Motor neuron (in vitro differentiated cells): ENCODE measurements at regions not wholly inside any gene's neighbourhood (a gene's known extent, or its start where the extent isn't known, plus 50 kb on each side); places are given as distances from the start of the nearest gene placed in this dataset.
A peak's percentile ranks its signal among the peaks of the same experiment; 100 is the strongest.

ENCODE experiments used
- ATAC-seq, 8 experiments: fragments of 200-7000 bp; cut with Tn5 transposase; replicated peaks in 6 of 8; 2 replicates each; pipeline ENCODE4 v1.8.0; 2021; ENCODE audit warnings: mild to moderate bottlenecking in 8 of 8, moderate library complexity in 8 of 8
- H3K27ac ChIP-seq, 2 donors: fragments of 250-450 bp; sonication (Bioruptor Pico); 2 replicates each; pipeline ENCODE4 v1.9.0; 2021; ENCODE audit warnings: antibody characterized with exemption in 2 of 2, mild to moderate bottlenecking in 2 of 2, moderate library complexity in 1 of 2
- H3K4me1 ChIP-seq, 2 donors: fragments of 250-450 bp; sonication (Bioruptor Pico); replicated peaks in 1 of 2; 2 replicates each; pipeline ENCODE4 v1.6.1; 2021; ENCODE audit warnings: antibody characterized with exemption in 2 of 2, mild to moderate bottlenecking in 2 of 2, moderate library complexity in 1 of 2
- H3K4me3 ChIP-seq, 5 donors: fragments of 250-450 bp; sonication (Bioruptor Pico); 2 replicates each; pipeline ENCODE4 v1.9.0; 2021; ENCODE audit warnings: antibody characterized with exemption in 5 of 5, mild to moderate bottlenecking in 5 of 5, moderate library complexity in 4 of 5
- WGBS, 10 experiments: fragments of 450-650 bp; shearing (Covaris generic); methylation state at CpG; one replicate each; pipeline ENCODE4 v1.0.0; 2022; 5-methylcytosine and 5-hydroxymethylcytosine counted together
- in situ Hi-C, 9 experiments: fragments of 400-800 bp; cut with MboI; loops; one replicate each; pipeline ENCODE4 v1.15.0; 2021; ENCODE audit warnings: low sequenced_read_pairs in 9 of 9, low pct_unique_long_range_greater_than_20kb in 2 of 9; ENCODE audit not compliant: unreplicated experiment in 9 of 9

GRCh38 chr10:47225928-47226645 lies 73.9 kb upstream of the GDF10 start:
- H3K27ac ChIP-seq, result no peak overlapping the region
- H3K4me3 ChIP-seq, result no peak overlapping the region
- in situ Hi-C loops, result no loop called here
- no peak for ATAC-seq
- H3K4me1 ChIP-seq, result no peaks in the 10 kb centered on the region
- WGBS, 10 experiments, result 50 to 100% (median 75%) methylated on average over 2 to 7 of the region's 8 CpGs; no CpG with 5 or more reads in 4 of the 10 experiments

DNA sequence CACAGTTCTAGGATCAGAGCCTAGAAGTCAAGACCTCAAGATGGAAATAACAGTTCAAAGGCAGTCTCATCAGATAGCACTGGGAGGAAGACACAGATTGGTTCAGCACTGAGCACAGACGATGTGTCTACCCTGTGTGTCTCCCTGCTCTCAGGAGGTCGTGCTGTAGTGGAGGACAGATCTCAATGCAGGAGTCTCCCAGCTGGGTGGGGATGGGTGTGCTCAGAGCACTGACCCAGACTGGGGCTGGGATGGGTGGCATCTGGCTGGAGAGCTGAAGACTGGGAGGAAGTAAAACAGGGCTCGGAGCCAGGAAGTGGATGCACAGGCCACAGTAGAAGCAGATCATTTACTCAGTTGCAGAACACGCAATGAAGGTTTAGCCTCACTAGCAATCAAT lies 69.5 kb upstream of the GDF10 start:
- WGBS, 10 experiments, result 33 to 100% (median 77%) methylated on average over 1 to 2 of the region's 4 CpGs; no CpG with 5 or more reads in 4 of the 10 experiments
- in situ Hi-C loops, result no loop called here
- Histone ChIP-seq H3K4me3 (no peak overlapping the region), H3K27ac (no peak overlapping the region), H3K4me1 (no peaks in the 10 kb centered on the region)
- ATAC-seq, result peak in 3 of 8 experiments; percentile 68 to 91 (median 76)

- Histone ChIP-seq H3K4me1 (no peaks in the 10 kb centered on the region), H3K4me3 (no peak overlapping the region), H3K27ac (no peak overlapping the region)
- no peak for ATAC-seq
- in situ Hi-C loops, result no loop called here
These were observed 69.0 kb upstream of the GDF10 start for GRCh38 chr10:47230957-47231356.

GRCh38 chr10:47231414-47231813 lies 68.6 kb upstream of the GDF10 start:
- H3K4me1 ChIP-seq, result no peaks in the 10 kb centered on the region
- ATAC-seq, result no peak
- H3K27ac ChIP-seq, result no peak overlapping the region
- WGBS, 10 experiments, result 57 to 100% (median 89%) methylated on average over 1 to 2 of the region's 2 CpGs; no CpG with 5 or more reads in 1 of the 10 experiments
- no peak overlapping the region for H3K4me3 ChIP-seq
- in situ Hi-C loops, result no loop called here

- no peak overlapping the region for H3K27ac ChIP-seq
- ATAC-seq, result no peak
- no peak overlapping the region for H3K4me3 ChIP-seq
- in situ Hi-C loops, result no loop called here
- H3K4me1 ChIP-seq, result no peaks in the 10 kb centered on the region
These were observed 66.4 kb upstream of the GDF10 start for GRCh38 chr10:47233631-47234030.

DNA sequence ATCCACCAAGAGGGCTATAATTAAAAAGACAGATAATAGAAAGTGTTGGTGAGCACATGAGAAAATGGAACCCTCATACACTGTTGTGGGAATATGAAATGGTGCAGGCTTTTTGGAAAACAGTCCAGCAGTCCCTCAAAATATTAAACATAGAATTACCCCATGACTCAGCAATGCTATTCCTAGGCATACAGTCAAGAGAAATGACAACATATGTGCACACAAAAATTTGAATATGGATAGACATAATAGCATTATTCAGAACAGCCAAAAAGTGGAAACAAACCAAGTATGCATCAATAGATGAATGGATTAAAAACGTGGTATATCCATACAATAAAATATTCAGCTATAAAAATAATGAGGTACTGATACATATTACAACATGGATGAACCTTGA lies 64.5 kb upstream of the GDF10 start:
- Histone ChIP-seq H3K27ac (no peak overlapping the region), H3K4me3 (no peak overlapping the region), H3K4me1 (no peaks in the 10 kb centered on the region)
- in situ Hi-C loops, result no loop called here
- 0 to 67% (median 21%) methylated on average over 1 of the region's 1 CpG; no CpG with 5 or more reads in 2 of the 10 experiments for WGBS, 10 experiments
- ATAC-seq, result peak in 3 of 8 experiments; percentile 32 to 85 (median 56)

DNA sequence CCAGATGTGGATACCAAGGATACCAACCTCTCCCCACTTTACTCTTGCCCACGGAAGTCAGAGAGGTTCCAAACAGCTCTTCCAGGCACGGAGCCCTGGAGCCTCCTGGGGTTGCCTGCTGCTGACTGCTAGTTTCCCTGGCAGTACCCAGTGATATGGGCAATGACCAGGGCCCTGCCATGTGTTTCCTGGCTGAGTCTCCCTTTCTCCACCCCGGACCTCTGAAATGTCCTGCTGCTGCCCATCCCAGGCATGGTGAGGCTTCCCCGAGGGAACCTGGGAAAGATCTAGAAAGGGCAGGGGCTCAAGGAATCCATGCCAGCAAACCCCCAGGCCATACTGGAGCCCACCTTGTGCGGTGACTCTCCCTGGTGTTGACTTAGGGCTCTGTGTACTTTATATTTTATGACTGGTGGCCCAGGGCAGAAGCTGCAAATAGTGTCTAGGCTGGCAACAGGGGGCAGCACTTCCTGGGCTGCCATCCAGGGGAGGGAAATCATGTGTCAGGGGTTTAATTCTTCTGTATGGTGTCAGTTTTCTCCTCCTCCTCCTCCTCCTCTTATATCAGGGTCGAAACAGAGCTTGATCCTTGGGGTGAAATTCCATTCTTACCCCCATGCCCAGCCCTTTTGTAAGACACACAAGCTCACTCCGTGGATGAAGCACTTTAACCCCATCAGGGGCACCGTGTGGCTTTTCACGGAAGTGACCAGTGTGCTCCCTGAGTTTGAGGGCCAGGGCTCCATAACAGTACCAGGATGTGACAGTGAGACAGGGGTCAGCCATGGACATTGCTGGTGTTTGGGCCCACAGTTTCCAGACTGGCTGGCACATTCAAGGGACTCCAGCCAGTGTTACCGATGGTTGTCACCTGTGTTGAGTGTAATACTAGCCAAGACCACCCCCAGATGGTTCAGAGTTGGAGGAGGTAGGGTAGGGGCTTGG lies 62.4 kb upstream of the GDF10 start:
- H3K4me3 ChIP-seq, result no peak overlapping the region
- no peak for ATAC-seq
- WGBS, 10 experiments, result 56 to 95% (median 69%) methylated on average over 1 to 4 of the region's 10 CpGs; no CpG with 5 or more reads in 1 of the 10 experiments
- no peaks in the 10 kb centered on the region for H3K4me1 ChIP-seq
- in situ Hi-C loops, result no loop called here
- no peak overlapping the region for H3K27ac ChIP-seq

DNA sequence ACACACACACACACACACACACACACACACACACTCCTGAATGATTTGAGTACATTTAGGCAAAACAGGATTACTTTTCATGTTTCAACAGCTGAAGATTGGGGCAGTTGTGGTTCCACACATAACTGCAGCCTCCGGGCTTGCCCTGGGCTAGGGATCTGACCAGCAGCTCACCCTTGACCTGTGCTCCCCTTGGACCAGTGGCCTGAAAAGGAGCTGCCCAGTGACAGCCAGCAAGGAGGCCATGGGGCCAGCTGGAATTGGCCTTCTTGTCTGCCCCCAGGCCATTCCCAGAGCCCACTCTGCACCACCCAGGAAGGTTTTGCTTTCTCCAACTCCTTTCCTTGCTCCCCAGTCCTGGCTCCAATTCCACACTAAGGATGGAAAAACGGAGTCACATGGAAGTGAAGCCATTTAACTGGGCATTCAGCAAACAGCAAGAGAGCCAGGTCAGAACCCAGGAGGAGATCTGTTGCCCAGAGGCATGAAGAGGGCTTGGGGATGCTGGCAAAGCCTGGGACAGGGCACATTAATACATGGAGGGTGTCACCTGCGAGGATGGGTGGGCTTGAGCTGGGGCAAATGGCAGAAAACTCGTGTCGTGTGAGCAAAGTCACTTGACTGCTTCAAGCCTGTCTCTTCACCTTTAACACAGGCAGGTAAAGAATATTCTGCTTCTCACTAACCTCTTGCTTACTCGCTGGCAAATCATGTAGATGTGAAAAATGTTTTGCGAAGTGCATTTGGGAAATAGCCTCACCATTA lies 61.5 kb upstream of the GDF10 start:
- Histone ChIP-seq H3K4me1 (peaks cover 0 to 3% of the 10 kb centered on the region in 2 donors), H3K27ac (no peak overlapping the region), H3K4me3 (no peak overlapping the region)
- WGBS, 10 experiments, result 53 to 100% (median 69%) methylated on average over 1 to 6 of the region's 7 CpGs; no CpG with 5 or more reads in 1 of the 10 experiments
- no peak for ATAC-seq
- in situ Hi-C loops, result no loop called here

GRCh38 chr10:47239211-47239610 lies 60.8 kb upstream of the GDF10 start:
- in situ Hi-C loops, result no loop called here
- 44 to 100% (median 60%) methylated on average over 1 to 2 of the region's 3 CpGs; no CpG with 5 or more reads in 5 of the 10 experiments for WGBS, 10 experiments
- H3K4me1 ChIP-seq, result peaks cover 0 to 10% of the 10 kb centered on the region in 2 donors
- H3K27ac ChIP-seq, result no peak overlapping the region
- no peak overlapping the region for H3K4me3 ChIP-seq
- ATAC-seq, result no peak

DNA sequence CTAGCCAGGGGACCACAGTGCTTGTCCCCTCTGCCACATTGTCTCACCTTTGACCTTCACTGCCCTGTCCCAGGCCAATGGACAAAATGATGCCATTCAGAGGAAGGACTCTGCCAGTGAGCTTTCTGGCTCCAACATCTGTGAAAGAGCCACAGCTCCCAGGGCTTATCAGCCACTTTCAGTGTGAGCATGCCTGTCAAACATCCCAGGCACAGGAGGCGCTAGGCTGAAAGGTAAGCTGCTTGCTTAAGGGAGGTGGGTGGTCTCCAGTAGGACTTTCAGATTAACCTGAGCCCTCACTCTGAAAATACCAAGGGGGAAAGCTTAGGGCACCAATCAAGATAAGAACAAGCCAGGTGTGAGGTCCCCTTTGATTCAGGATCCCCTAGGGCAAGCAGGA lies 59.8 kb upstream of the GDF10 start:
- no peak overlapping the region for H3K27ac ChIP-seq
- in situ Hi-C loops, result no loop called here
- 73 to 100% (median 100%) methylated on average over 1 of the region's 1 CpG; no CpG with 5 or more reads in 7 of the 10 experiments for whole genome bisulfite sequencing, 10 experiments
- H3K4me1 ChIP-seq, result peaks cover 0 to 10% of the 10 kb centered on the region in 2 donors
- H3K4me3 ChIP-seq, result no peak overlapping the region
- ATAC-seq, result no peak

GRCh38 chr10:47241256-47241655 lies 58.7 kb upstream of the GDF10 start:
- no peak overlapping the region for H3K4me3 ChIP-seq
- peaks cover 0 to 10% of the 10 kb centered on the region in 2 donors for H3K4me1 ChIP-seq
- ATAC-seq, result no peak
- in situ Hi-C loops, result no loop called here
- no peak overlapping the region for H3K27ac ChIP-seq
- 40 to 83% (median 83%) methylated on average over 1 of the region's 2 CpGs; no CpG with 5 or more reads in 7 of the 10 experiments for WGBS, 10 experiments

- in situ Hi-C loops, result no loop called here
- peak in 3 of 8 experiments; percentile 23 to 65 (median 26) for ATAC-seq
- WGBS, 10 experiments, result 0 to 79% (median 57%) methylated on average over 1 to 6 of the region's 9 CpGs
- no peak overlapping the region for H3K4me3 ChIP-seq
- H3K4me1 ChIP-seq, result peaks cover 0 to 10% of the 10 kb centered on the region in 2 donors
- no peak overlapping the region for H3K27ac ChIP-seq
These were observed 57.8 kb upstream of the GDF10 start for GRCh38 chr10:47241946-47242867.
